Glutamatergic neuron (in vitro differentiated cells): ENCODE measurements at regions not wholly inside any gene's neighbourhood (a gene's known extent, or its start where the extent isn't known, plus 50 kb on each side); places are given as distances from the start of the nearest gene placed in this dataset.
A peak's percentile ranks its signal among the peaks of the same experiment; 100 is the strongest.

ENCODE experiments used
- DNase-seq: peaks from one replicate; pipeline ENCODE4 v3.0.0; 2022
- H3K27ac Mint-ChIP-seq: one replicate; pipeline ENCODE4 v1.8.0; 2020; ENCODE audit warnings: mild to moderate bottlenecking, mixed read lengths, inconsistent platforms; ENCODE audit not compliant: unreplicated experiment
- H3K27me3 Mint-ChIP-seq: one replicate; pipeline ENCODE4 v1.8.0; 2020; ENCODE audit warnings: mild to moderate bottlenecking, moderate library complexity, mixed read lengths, inconsistent platforms; ENCODE audit not compliant: unreplicated experiment
- H3K36me3 Mint-ChIP-seq: one replicate; pipeline ENCODE4 v1.8.0; 2020; ENCODE audit warnings: mild to moderate bottlenecking, mixed read lengths, inconsistent platforms; ENCODE audit not compliant: unreplicated experiment
- H3K4me1 Mint-ChIP-seq: one replicate; pipeline ENCODE4 v1.8.0; 2020; ENCODE audit warnings: mild to moderate bottlenecking, low read depth, mixed read lengths, inconsistent platforms; ENCODE audit not compliant: unreplicated experiment
- H3K4me3 Mint-ChIP-seq: one replicate; pipeline ENCODE4 v1.8.0; 2020; ENCODE audit warnings: mild to moderate bottlenecking, mixed read lengths, inconsistent platforms; ENCODE audit not compliant: unreplicated experiment
- H3K9me3 Mint-ChIP-seq: one replicate; pipeline ENCODE4 v1.8.0; 2020; ENCODE audit warnings: mild to moderate bottlenecking, moderate library complexity, mixed read lengths, inconsistent platforms; ENCODE audit not compliant: unreplicated experiment
- TF ChIP-seq, protein P1 (sequence below): fragments of 200-600 bp; sonication (generic); IDR thresholded peaks from one replicate; pipeline ENCODE4 v1.5.0; 2021; ENCODE audit not compliant: partially characterized antibody, unreplicated experiment

GRCh38 chr12:3362737-3363136 is 128.3 kb upstream of the PRMT8 start:
- DNase-seq, result no peak
- Mint-ChIP-seq H3K27ac (no peak overlapping the region), H3K4me1 (peaks cover 8% of the 10 kb centered on the region), H3K27me3 (peaks cover 8% of the 10 kb centered on the region), H3K36me3 (no peaks in the 10 kb centered on the region), H3K9me3 (no peaks in the 10 kb centered on the region), H3K4me3 (no peak overlapping the region)
- TF ChIP-seq, protein P1, sequence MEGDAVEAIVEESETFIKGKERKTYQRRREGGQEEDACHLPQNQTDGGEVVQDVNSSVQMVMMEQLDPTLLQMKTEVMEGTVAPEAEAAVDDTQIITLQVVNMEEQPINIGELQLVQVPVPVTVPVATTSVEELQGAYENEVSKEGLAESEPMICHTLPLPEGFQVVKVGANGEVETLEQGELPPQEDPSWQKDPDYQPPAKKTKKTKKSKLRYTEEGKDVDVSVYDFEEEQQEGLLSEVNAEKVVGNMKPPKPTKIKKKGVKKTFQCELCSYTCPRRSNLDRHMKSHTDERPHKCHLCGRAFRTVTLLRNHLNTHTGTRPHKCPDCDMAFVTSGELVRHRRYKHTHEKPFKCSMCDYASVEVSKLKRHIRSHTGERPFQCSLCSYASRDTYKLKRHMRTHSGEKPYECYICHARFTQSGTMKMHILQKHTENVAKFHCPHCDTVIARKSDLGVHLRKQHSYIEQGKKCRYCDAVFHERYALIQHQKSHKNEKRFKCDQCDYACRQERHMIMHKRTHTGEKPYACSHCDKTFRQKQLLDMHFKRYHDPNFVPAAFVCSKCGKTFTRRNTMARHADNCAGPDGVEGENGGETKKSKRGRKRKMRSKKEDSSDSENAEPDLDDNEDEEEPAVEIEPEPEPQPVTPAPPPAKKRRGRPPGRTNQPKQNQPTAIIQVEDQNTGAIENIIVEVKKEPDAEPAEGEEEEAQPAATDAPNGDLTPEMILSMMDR, result no peak

DNA sequence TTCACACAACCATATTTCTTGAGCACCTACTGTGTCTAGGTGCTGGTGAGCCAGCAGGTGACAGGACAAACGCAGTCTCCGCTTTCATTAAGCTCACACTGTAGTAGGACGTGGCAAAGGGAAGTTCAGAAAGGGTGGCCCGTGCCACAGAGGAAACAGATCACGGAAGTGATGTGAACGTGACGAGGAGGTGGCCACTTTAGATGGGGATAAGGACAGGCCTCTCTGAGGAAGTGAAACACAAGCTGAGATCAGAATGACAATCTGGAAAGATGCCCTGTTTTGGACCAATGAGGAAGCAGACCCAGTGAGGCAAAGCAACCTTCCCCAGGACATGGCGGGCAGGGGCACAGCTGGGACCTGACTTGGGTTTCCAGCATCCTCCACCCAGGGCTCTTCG is 127.4 kb upstream of the PRMT8 start:
- Mint-ChIP-seq H3K36me3 (no peaks in the 10 kb centered on the region), H3K9me3 (no peaks in the 10 kb centered on the region), H3K27me3 (peaks cover 8% of the 10 kb centered on the region), H3K4me3 (no peak overlapping the region), H3K4me1 (peaks cover 8% of the 10 kb centered on the region), H3K27ac (no peak overlapping the region)
- no peak for DNase-seq
- TF ChIP-seq, protein P1, result no peak

GRCh38 chr12:3364226-3364625 is 126.8 kb upstream of the PRMT8 start:
- Mint-ChIP-seq H3K9me3 (no peaks in the 10 kb centered on the region), H3K36me3 (no peaks in the 10 kb centered on the region), H3K4me3 (no peak overlapping the region), H3K27me3 (peaks cover 8% of the 10 kb centered on the region), H3K27ac (no peak overlapping the region), H3K4me1 (peaks cover 8% of the 10 kb centered on the region)
- TF ChIP-seq, protein P1, result no peak
- no peak for DNase-seq

DNA sequence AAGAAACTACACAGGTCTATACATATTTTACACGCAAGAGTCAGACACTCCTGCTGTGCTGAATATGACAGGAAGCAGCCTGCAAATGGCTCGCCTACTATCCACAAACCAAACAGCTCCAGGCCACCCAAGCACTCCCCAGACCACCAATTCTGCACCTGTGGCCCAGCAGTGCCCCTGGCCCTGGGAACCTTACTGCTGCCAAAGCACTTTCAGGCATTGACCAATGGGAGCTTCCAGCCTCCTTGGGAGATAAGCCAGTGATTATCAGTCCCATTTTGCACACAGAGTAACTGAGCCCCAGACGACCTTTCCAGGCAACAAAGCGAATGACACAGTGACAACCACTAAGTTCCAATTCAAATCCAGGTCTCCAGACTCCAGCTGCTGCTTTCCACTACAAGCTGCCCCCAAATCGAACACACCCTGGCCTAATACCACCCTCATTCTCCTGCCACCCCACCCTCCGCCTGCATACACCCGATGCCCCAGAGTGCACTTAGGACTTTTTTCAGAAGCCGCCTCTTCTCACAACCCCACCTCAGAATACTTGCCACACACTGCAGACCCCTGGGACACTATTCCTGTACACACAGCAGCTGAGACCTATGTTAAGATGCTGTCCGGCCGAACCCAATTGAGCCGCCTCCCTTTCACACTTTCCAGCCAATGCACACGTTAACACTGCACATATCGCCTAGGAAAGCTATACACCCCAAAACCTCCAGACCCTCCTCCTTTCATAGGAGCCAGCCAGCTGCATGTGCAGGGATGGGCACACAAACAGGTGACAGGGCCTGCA is 126.1 kb upstream of the PRMT8 start:
- Mint-ChIP-seq H3K36me3 (no peaks in the 10 kb centered on the region), H3K27me3 (peaks cover 8% of the 10 kb centered on the region), H3K27ac (no peak overlapping the region), H3K4me1 (peaks cover 8% of the 10 kb centered on the region), H3K4me3 (peak overlapping the region; percentile 91), H3K9me3 (no peaks in the 10 kb centered on the region)
- DNase-seq, result no peak
- TF ChIP-seq, protein P1, result no peak
